Chondrocyte (in vitro differentiated cells): ENCODE measurements at regions not wholly inside any gene's neighbourhood (a gene's known extent, or its start where the extent isn't known, plus 50 kb on each side); places are given as distances from the start of the nearest gene placed in this dataset.

Source experiments
- DNase-seq: peaks from one replicate; pipeline ENCODE4 v3.0.0; 2021; ENCODE audit warnings: mixed read lengths, low spot score
- H3K27ac Mint-ChIP-seq: one replicate; pipeline ENCODE4 v1.8.0; 2021; ENCODE audit warnings: mild to moderate bottlenecking, moderate library complexity, mixed read lengths; ENCODE audit not compliant: unreplicated experiment
- H3K27me3 Mint-ChIP-seq: 2 replicates; pipeline ENCODE4 v1.8.0; 2021; ENCODE audit warnings: low read depth, mixed read lengths
- H3K36me3 Mint-ChIP-seq: 2 replicates; pipeline ENCODE4 v1.8.0; 2021; ENCODE audit warnings: low read depth, mixed read lengths
- H3K4me1 Mint-ChIP-seq: 2 replicates; pipeline ENCODE4 v1.8.0; 2021; ENCODE audit warnings: low read depth, mild to moderate bottlenecking, mixed read lengths
- H3K4me3 Mint-ChIP-seq: one replicate; pipeline ENCODE4 v1.8.0; 2021; ENCODE audit warnings: mild to moderate bottlenecking, moderate library complexity, mixed read lengths; ENCODE audit not compliant: unreplicated experiment
- H3K9me3 Mint-ChIP-seq: 2 replicates; pipeline ENCODE4 v1.8.0; 2021; ENCODE audit warnings: low read depth, mixed read lengths
- TF ChIP-seq, protein P1 (sequence below): fragments of 200-600 bp; sonication (generic); IDR thresholded peaks from 2 replicates; pipeline ENCODE4 v1.5.0; 2021; ENCODE audit warnings: antibody characterized with exemption, mild to moderate bottlenecking, moderate library complexity

DNA sequence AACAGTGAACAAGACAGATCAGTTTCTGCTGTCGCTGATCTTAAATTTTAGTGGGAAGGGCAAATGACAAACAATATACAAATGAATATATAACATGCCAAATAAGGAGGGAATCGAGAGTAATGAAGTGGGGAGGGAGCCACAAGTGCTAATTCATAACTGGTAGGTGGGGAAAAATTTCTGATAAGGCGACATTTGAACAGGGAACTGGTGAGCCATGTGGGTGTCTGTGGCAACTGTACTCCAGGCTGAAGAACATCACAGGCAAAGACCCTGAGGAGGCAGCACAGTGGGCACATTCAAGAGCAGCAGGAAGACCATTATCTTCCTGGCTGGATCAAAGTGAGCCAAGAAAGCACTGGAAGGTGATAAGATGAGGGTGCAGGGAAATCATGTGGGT is 51.6 kb upstream of the CD28 start:
- no peak overlapping the region for H3K4me3 Mint-ChIP-seq
- H3K36me3 Mint-ChIP-seq = no peaks in the 10 kb centered on the region
- no peak for DNase-seq
- no peaks in the 10 kb centered on the region for H3K9me3 Mint-ChIP-seq
- TF ChIP-seq, protein P1, sequence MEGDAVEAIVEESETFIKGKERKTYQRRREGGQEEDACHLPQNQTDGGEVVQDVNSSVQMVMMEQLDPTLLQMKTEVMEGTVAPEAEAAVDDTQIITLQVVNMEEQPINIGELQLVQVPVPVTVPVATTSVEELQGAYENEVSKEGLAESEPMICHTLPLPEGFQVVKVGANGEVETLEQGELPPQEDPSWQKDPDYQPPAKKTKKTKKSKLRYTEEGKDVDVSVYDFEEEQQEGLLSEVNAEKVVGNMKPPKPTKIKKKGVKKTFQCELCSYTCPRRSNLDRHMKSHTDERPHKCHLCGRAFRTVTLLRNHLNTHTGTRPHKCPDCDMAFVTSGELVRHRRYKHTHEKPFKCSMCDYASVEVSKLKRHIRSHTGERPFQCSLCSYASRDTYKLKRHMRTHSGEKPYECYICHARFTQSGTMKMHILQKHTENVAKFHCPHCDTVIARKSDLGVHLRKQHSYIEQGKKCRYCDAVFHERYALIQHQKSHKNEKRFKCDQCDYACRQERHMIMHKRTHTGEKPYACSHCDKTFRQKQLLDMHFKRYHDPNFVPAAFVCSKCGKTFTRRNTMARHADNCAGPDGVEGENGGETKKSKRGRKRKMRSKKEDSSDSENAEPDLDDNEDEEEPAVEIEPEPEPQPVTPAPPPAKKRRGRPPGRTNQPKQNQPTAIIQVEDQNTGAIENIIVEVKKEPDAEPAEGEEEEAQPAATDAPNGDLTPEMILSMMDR = no peak
- H3K4me1 Mint-ChIP-seq = peaks cover 15% of the 10 kb centered on the region
- no peak overlapping the region for H3K27ac Mint-ChIP-seq
- H3K27me3 Mint-ChIP-seq = no peaks in the 10 kb centered on the region

DNA sequence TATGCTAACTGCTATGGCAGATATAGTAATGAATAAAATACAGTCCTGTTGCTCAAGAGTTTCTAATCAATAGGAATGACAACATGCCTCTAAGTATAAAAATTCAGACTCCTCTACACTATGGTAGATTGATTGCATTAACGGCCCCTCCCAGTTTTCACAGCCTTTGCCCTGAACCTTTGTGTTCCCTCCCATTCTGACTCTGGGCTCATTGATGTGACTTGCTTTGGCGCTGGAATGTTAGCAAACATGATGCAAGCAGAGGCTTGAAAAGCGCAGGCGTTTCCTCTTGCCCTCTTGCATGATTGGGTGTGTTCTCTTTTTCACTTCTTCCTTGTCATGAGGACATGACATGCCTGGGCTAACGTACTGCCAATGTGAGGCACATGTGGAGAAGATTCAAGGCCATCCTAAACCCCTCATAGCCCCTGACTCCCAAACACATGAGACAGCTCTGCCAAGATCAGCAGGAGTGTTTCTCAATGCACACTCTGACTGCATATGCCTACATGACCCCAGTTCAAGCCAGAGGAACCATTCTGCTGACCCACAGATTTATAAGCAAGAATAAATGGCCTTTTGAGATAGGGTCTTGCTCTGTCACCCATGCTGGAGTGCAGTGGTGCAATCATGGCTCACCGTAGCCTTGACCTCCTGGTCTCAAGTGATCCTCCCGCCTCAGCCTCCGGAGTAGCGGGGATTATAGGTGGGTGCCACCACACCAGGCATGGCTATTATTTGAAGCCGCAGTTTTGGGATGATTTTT is 49.7 kb upstream of the CD28 start:
- Mint-ChIP-seq H3K36me3 (no peaks in the 10 kb centered on the region), H3K27me3 (no peaks in the 10 kb centered on the region), H3K9me3 (no peaks in the 10 kb centered on the region), H3K4me1 (peaks cover 9% of the 10 kb centered on the region), H3K4me3 (no peak overlapping the region), H3K27ac (no peak overlapping the region)
- TF ChIP-seq, protein P1 = no peak
- no peak for DNase-seq
